Kasumi-1 (cell line): ENCODE measurements at regions not wholly inside any gene's neighbourhood (a gene's known extent, or its start where the extent isn't known, plus 50 kb on each side); places are given as distances from the start of the nearest gene placed in this dataset.

ENCODE experiments used
- DNase-seq, 2 experiments: peaks; one replicate each; lab custom pipeline; 2025; lab: John Stamatoyannopoulos, UW

DNA sequence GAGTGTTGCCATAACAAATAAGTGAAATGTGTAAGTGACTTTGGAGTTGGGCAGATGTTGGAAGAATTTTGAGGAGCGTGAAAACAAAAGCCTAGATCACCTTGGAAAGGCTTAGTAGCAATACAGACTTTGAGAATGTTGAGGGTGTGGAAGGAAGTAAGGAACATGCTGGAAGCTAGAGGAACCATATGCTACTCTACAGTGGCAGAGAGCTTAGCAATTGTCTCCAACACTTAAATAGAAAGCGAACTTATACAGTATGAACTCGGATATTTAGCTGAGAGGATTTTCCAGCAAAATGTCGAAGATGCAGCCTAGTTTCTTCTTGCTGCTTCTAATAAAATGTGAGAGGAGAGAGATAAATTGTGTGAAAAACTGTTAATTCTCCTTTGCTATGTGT is 271.2 kb downstream of the ADRA2A start:
- no peak for DNase-seq

DNA sequence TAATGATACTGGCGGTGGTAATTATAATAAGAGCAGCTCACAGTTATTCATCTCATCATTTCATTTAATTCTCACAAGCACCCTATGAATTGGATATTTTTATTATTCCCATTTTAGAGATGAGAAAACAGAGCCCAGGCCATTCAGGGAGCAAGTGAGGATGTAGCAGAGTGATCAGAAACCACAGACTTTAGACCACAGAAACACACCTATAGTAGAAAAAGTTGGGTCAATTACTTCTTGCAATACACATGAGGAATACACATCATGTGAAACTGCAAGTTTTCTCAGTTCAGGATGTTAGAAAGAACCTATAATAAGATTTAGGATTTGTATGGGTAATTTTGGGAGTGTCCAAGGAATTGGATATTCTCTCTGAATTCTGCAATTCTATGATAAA is 278.0 kb downstream of the ADRA2A start:
- no peak for DNase-seq

DNA sequence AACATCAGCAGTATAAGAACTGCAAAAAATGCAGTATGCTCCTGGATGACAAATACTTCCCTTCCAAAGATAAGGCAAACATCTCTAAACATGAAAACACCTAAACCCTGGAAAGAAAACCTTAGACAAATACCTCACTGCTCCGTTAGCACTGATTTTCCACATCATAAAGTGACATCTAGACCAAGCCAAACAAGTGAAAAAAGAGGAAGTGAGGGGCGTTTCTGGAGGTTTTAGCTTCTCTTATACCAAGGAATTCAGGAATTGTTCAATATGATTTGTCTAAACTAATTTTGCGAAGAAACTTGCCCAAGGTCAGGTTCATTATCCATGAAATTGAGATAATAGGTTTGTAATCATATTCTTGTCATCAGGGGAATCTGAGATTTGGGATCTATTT is 279.7 kb downstream of the ADRA2A start:
- no peak for DNase-seq

DNA sequence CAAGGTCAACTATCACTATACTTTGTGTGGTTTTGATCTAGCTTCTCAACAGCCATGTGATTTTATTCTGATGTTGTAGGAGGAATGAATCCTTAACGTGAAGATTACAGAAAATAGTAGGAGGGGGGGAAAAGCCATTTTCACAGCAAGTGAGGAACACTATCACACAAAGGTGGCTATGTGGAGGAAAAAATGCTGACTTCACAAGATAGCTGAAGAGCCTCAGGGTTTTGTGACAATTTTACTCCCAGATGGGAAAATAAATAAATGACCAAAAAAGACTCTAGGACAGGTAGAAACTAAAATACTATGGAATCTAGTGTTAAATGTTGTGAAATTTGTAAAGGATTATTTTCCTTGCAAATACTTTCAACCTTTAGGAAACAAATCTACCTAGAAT is 281.0 kb downstream of the ADRA2A start:
- no peak for DNase-seq

DNA sequence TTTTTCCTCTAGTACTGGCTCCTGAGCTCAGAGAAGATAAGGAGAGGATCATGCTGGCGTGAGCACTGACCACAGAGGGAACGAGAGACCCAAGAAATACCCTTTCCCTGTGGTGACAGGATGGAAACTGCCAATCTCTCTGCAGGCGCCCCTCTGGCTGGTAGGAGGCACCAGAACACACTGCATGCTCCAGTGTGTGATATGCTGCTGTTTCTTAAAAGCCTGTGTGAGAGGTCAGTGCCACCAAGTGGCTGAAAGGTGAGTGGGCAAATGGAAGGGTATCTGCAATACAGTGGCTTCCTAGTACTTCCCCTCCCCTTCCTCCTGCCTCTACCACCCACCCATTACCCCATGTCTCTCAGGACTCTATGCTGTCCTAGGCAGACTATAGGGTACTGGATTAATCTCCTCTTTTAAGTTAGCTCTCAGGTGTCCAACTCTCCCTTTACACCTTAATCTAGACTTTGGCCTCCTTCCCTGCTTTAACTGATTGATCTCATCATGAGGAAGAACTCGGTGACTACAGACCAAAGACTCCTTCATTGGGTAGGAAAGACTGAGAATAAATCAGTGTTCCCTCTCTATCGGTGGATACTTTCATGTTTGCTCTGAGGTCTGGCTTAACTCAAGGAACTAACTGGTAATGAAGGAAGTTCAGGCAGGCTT is 283.6 kb downstream of the ADRA2A start:
- DNase-seq: peak; percentile 54 to 67

DNA sequence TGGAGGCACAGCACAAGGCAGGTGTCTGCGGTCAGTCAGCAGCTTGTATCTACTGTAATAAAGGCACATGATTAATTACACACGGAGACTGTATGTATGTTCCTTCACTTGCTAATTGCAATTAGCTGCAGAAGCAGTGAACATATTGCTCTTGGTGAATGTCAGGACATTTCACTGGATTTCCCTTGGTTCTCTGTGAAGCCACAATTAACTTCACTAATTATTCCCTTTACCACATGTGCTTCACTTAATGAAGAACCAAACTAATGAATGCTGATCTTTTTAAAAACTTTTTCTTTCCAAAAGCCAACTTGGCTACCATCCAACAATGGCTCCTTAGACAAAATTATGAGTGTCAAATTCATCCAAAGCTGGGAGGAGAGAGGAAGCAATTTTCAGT is 290.7 kb downstream of the ADRA2A start:
- no peak for DNase-seq

DNA sequence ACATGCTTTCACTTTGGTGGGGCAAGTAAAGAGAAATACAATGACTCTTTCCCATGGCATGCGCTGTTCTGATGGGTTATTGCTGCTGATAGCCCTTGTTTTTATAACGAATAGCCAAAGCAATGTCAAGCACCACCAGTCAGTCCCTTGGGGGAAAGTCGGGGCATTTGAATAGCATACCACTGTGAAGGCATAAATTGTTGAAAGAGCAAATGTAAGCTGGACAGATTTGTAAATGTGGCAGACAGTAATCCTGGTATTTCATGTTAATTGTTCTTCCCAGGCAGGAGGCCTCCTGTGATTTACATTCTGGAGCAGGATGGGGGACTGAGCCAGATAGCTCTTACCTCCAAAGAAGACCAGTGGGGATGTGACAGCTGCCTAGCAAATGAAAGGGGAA is 293.3 kb downstream of the ADRA2A start:
- DNase-seq: no peak

DNA sequence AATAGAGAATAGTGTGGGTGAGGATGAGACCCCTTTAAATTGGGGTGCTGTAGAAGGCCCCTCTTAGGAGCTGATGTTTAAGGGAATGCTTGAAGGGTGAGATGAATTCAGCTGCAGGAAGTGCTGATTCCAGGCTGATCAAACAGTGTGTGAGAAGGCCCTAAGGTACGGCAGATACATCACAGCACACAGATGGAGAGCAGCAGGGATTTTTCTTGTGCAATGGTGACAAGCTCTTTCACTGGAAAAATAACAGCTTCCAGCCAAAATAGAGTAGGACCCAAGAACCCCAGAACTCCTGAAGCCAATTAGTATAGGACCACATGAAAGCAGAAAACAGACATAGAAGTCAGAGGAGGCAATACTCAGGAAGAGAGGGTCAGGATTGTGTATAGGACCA is 296.9 kb downstream of the ADRA2A start:
- DNase-seq: no peak

DNA sequence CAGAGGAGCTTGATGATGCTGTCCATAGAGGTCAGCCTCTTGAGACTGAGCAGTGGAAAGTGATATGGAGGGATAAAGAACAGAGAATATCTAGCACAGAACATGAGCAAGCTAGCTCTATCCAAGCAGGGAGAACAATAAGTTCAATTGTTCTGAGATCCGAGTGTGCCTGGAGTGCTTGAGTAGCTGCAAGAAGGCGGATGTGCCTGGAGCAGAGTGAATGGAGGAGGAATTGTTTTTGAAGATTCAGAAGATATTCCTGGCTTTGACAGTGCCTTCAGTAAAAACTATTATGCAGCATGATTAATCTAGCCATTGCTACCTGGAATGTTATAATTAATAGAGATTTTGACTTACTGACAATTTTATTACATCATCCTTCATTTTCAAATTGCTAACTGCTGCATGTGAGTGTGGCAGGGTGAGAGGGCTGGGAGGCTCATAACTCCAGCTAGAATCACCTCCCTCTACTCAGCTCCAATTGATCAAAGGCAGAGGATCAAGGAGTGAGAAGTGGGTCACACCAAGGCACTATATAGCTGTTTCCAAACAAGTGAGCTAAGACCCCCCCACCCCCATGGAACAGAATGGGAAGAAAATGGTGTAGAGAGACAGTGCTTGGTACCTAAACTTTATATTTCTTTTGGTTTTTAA is 302.8 kb downstream of the ADRA2A start:
- no peak for DNase-seq

DNA sequence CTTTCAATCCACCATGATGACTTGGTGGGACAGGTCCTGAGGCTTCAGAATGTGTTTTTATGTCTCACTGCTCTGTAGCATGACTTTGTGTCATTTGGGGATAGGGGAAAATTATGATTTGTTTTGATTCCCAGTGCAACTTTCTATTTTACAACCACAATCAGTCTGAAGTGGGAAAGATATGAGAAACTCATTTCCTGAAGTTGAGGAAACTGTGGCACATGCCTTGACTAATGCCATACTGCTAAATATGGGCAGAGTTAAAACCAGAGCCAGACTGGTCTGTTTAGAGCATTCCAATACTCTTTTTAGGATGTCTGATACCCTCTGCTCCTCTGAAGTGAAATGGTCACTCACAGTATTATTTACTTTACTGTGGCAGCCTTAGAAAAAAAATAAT is 307.7 kb downstream of the ADRA2A start:
- DNase-seq: no peak

DNA sequence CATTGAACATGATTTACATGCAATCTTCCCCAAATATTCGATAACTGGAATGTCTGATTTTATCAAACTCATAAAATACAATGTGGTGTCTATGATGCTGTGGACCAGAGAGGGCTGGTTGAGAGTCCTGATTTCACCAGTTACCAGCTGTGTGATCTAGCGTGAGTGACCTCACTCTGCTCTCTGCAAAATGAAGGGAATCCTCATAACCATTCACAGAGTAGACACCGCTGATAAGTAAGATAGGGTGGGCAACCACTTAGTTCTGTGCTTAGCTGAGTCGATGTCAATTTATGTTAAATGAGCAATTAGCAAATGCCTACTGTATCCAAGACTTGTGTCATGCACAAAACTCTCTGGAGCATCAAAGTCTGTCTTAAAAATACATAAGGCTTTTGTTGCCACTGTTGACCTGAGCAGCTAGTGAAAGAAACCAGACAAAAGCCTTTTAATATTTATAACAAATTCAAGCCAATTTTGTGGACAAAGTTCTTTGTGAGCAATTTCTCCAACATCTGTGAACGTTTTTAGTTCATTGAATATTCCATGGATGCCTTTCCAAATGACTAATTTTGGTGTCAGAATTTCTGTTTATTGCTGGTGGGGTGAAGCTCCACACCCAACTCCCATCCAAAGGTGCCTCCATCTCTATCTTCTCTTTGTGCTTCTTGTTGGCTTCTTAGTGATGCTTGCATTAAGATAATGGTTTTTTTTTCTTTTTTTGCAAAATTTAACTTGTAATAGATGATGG is 314.2 kb downstream of the ADRA2A start:
- DNase-seq: no peak

DNA sequence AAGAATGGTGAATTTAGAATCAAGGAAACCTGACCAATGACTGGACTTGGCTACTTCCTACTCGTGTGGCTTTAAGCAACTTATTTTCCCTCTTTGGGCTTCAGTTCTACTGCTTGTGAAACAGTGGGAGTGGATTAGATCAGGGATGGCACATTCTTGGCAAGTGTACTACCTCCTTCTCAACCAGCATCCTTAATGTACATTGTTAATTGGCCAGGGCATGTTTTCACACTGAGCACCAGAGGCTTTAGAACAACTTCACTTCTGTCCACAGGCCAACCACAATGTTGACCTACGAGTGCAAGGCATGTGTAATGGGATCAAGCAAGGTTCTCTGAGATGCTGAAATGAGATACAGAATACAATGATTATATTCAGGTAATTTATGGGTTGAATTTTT is 315.3 kb downstream of the ADRA2A start:
- DNase-seq: no peak

DNA sequence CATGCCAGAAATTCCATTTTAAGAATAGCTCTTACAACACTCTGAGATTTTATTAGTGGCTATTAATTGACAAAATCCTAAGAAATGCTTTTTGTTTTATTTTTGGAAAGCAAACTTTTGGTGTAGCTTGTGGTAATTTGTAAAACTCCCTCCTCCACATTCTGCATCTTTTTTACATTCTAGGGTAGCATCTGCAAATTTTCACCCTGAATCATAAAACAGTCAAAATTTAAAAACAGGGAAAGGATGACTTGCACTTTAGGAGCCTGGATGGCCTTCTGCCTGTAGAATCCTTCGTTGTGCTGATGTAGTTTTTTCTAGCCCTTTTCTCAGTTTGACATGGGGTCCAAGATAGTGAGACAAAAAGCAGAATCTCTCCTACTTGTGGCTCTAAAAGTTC is 316.1 kb downstream of the ADRA2A start:
- DNase-seq: no peak

DNA sequence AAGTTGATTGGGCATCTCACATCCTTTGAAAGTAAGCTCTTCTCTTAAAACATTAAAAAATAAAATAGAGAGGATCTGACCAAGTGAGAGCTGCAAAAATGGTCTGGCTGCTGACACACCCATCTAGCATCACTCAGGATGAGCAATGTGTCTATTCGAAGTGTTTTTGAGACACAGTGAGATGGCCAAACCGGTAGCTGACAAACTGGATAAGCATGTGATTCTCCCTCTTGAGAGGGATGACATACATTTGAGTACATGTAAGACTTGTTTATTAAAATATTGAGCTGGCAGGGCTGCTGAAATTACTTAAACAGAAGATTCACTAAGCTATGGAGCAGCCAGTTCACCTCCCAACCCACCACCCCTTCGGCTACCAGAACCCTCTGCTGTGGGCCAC is 333.9 kb downstream of the ADRA2A start:
- DNase-seq: no peak

DNA sequence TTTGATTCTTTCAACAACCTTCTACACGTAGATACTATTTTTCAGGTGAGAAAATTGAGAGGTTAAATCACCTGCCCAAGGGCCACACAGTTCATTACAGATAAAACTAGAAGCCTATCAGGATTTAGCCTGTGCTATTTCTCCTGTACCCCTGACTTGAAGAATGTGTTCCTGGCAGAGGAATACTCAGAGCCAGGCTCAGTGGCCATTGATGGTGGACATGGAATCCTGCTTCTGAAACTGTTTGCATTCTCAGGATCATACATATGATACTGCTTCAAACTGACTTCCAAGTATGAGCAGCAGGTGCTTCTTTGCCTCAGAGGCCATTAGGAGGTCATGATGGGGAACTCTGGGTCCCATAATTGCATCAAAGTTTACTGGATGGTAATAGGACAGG is 348.6 kb downstream of the ADRA2A start:
- DNase-seq: no peak

DNA sequence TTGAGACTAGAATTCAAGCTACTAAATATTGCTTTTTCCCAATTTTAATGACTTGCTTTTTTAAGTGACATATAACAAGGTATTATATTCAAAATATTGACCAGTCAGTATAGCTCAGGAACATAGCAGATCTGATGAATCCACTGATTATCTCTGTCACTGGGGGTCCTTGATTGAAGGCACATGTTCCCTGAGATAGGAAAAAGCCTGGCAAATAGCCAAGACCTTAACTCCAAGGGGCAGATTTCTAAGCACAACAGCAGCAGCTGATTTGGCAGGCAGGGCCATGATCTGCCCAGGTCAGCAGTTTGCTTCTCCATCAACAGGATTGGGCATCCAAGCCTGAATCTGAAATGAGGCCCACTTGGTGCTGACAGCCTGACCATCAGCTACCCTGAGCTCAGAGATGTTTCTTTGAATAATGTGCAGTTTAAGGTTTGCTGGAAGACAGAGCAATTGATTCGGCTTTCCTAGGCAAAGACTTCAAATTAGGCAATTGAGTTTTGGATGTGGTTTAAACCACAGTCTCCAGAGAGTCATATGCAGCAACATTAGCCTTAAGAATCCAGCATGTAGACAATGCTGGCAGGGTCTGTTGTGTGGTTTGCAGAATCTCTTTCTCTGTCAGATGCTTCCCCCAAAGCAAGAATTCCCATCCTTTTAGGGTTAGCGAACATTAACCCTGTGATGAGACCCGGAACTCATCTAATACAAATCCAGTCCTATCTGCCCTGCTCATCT is 352.6 kb downstream of the ADRA2A start:
- DNase-seq: no peak

DNA sequence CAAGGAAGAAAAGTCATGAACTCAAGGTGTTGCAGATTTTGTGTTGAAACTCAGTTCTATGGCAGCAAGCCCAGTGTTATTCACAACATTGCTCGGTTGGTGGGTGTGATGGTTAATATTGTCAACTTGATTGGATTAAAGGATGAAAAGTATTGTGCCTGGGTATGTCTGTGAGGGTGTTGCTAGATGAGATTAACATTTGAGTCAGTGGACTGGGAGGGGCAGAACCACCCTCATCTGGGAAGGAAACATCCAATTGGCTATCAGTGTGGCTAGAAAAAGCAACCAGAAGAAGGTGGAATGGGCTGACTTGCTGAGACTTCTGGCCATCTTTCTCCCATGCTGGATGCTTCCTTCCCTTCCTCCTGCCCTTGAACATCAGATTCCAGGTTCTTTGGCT is 353.2 kb downstream of the ADRA2A start:
- no peak for DNase-seq

DNA sequence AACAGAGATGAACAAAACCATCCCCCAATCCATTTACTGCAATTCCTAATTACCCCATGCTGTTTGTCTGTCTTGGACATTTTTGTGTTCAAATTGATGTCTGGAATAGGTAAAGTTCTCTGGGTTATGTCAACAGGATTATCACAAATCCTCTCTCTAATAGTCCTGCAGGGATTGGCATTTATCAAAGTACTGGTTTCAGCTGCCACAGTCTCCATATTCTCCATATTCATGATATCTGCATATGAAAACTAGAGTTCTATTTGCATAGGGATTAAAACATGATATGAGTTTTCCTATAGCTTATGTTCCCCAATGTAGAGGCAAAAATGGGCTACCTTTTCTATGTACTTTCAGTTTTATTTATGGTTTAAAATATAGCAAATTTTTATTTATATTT is 355.8 kb downstream of the ADRA2A start:
- no peak for DNase-seq

DNA sequence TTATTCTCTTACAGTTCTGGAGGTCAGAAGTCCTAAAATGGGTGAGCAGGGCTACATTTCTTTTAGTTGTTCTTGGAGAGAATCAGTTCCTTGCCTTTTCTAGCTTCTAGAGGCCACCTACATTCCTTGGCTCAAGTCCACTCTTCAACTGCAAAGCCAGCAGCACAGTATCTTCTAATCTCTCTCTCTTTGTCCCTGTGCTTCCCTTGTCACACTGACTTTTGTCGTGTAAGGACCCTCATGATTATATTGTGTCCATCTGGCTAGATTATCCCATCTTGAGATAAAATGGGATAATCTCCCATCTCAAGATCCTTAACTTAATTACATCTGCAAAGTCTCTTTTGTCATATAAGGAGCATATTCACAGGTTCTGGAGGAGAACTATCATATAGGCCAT is 359.0 kb downstream of the ADRA2A start:
- no peak for DNase-seq

DNA sequence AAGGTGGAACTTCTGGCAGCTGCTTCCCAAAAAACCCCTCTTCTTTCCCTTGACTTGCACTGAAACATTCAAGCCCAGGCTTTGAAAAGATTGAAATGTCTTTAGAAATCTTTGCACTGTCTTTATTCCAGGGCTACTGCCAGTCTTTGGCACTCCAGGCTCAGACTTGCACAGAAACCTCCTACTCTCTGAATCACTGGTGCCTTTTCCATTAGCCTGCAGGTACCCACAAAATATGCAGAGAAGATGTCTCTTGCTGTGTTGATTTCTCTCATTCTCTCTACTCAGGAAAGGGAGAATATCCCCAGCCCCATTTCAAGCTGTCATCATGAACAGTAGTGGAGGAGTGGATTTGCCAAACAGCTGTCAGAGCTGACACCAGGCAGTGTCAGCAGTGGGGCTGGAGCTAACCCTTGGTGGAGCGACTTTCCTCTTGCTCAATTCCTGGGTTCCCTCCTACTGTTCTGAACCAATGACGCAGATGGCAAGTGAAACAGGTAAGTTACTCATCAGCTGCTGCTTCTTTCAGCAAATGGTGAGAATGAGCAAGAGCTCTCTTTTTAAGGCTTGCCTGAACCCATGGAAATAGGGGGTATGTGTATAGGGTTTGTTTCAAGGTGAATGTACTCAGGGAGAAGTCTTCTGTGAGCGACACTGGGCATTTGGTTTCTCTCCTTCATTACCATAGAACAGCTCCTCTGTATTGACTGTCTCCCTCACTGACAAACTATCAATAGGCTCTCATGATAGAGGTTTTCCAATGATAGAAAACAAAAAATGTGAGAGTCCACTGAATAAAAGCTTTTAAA is 362.4 kb downstream of the ADRA2A start:
- DNase-seq: no peak

DNA sequence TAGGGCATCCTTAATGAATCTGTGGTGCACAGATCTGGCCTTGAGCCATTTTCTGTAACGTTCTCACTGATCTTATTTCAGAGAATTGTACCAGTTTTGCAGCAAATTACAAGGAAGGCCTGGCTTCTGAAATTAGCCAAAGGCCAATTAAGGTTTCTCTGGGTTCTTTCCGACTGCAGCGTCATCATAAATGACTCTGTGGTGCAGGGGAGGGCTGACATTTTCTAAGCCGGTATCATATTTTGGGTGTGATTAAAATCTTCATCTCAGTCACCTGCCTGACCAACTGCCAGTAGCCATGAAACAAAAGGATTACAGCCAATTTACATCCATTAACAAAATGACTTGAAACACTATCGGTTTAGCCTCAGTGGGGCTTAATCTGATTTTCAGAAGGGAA is 363.7 kb downstream of the ADRA2A start:
- no peak for DNase-seq

DNA sequence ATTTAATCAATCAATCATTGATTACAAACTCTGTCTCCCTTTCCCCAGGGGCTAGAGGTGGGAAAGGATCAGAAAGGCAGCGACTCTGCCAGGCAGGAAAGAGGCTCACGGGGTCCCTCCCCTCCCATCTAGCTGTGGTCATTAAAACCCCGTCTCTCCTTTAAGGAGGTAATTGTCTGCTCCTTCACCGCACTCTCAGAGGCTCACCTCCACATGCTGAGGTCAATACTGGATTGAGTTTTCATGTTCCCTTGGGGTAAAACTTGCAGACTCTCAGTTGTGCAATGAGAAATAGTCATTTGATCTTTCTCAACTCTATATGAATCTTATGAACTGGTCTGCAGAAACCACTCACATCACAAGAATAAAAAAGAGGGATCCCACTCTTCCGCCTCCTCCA is 368.8 kb downstream of the ADRA2A start:
- DNase-seq: no peak
